ENCODE measurements at regions not wholly inside any gene's neighbourhood (a gene's known extent, or its start where the extent isn't known, plus 50 kb on each side); places are given as distances from the start of the nearest gene placed in this dataset.

GRCh38 chr2:220496513-220496912, 869.1 kb downstream of the SLC4A3 start:
- Histone ChIP-seq H3K36me3 (ENCODE audit: control insufficient read depth in 2 of 2, insufficient read depth in 2 of 2, low read length in 1 of 2) (no peaks in the 10 kb centered on the region), H3K27me3 (ENCODE audit: control insufficient read depth in 2 of 2, insufficient read depth in 1 of 2, low read length in 1 of 2) (no peaks in the 10 kb centered on the region), H3K4me3 (ENCODE audit: low read length in 2 of 2) (no peak overlapping the region), H3K4me1 (ENCODE audit: control insufficient read depth in 2 of 2, insufficient read depth in 2 of 2, low read length in 2 of 2) (no peaks in the 10 kb centered on the region), H3K9me3 (ENCODE audit: control insufficient read depth in 2 of 2, insufficient read depth in 1 of 2, low read length in 1 of 2) (no peaks in the 10 kb centered on the region), H3K27ac (ENCODE audit: low read depth in 1 of 2, low read length in 1 of 2) (no peak overlapping the region)
- 90% methylated on average over 3 of the region's 3 CpGs for WGBS
- DNase-seq (ENCODE audit: low read depth in 6 of 9, low spot score in 9 of 9): no peak

DNA sequence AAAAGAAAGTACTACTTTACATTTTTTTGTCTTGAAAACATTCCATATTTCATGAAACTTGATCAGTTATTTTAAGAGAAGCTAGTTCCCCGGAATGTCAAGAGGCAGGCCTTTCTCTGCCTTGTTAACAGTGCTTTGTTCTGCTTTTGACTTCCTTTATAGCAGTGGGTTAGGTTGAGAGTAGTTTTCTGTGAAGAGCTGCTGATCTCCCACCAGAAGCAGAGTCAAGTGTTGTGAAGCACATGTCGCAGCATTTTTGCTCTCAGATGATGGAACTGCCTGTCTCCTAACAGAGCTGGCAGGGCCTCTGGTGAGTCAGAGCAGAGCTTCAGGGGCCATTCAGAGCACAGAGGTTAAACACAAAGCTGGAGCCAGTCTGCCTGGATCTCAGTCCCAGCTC, 871.8 kb downstream of the SLC4A3 start:
- H3K27ac ChIP-seq (ENCODE audit: low read depth in 1 of 2, low read length in 1 of 2): peak overlapping the region in 1 of 2 donors; percentile 23
- no peaks in the 10 kb centered on the region for H3K27me3 ChIP-seq (ENCODE audit: control insufficient read depth in 2 of 2, insufficient read depth in 1 of 2, low read length in 1 of 2)
- H3K4me1 ChIP-seq (ENCODE audit: control insufficient read depth in 2 of 2, insufficient read depth in 2 of 2, low read length in 2 of 2): no peaks in the 10 kb centered on the region
- peak in 1 of 9 donors; percentile 4 for DNase-seq (ENCODE audit: low read depth in 6 of 9, low spot score in 9 of 9)
- 18% methylated on average over 2 of the region's 2 CpGs for WGBS
- no peaks in the 10 kb centered on the region for H3K36me3 ChIP-seq (ENCODE audit: control insufficient read depth in 2 of 2, insufficient read depth in 2 of 2, low read length in 1 of 2)
- no peak overlapping the region for H3K4me3 ChIP-seq (ENCODE audit: low read length in 2 of 2)
- H3K9me3 ChIP-seq (ENCODE audit: control insufficient read depth in 2 of 2, insufficient read depth in 1 of 2, low read length in 1 of 2): no peaks in the 10 kb centered on the region

DNA sequence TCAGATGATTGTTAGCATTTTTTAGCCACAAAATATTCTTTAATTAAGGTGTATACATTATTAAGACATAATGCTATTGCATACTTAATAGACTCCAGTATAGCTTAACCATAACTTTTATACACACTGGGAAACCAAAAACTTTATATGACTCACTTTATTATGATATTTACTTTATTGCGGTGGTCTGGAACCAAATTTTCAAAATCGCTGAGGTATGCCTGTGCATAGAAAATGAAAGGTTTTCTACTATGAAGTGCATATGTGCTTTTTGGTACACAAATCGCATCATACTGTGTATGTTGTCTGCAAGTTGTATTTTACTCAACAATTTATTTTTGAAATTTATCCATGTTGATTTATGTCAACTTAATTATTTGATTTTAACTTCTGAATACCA, 875.1 kb downstream of the SLC4A3 start:
- Histone ChIP-seq H3K36me3 (ENCODE audit: control insufficient read depth in 2 of 2, insufficient read depth in 2 of 2, low read length in 1 of 2) (no peaks in the 10 kb centered on the region), H3K27me3 (ENCODE audit: control insufficient read depth in 2 of 2, insufficient read depth in 1 of 2, low read length in 1 of 2) (no peaks in the 10 kb centered on the region), H3K27ac (ENCODE audit: low read depth in 1 of 2, low read length in 1 of 2) (no peak overlapping the region), H3K4me3 (ENCODE audit: low read length in 2 of 2) (no peak overlapping the region), H3K4me1 (ENCODE audit: control insufficient read depth in 2 of 2, insufficient read depth in 2 of 2, low read length in 2 of 2) (no peaks in the 10 kb centered on the region), H3K9me3 (ENCODE audit: control insufficient read depth in 2 of 2, insufficient read depth in 1 of 2, low read length in 1 of 2) (no peaks in the 10 kb centered on the region)
- DNase-seq (ENCODE audit: low read depth in 6 of 9, low spot score in 9 of 9): no peak
- WGBS: 97% methylated on average over 3 of the region's 3 CpGs

DNA sequence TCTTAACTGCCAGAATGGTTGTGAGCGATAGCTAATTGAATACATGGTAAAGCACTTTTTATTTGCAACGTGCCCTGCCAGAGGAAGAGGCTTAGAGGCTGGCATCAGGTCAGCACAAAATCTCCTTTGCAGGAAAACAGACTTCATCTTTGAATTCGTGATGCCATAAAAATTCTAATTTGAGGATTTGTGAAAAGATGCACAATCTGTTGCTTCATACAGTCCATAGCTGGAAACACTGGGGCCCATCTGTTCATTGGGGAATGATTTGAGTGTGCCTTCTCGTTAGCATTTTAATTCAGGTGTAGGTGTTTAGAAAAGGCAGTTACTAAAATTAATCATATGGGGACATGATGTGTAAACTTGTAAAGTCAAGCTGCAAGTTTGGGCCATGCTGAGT, 876.0 kb downstream of the SLC4A3 start:
- no peaks in the 10 kb centered on the region for H3K36me3 ChIP-seq (ENCODE audit: control insufficient read depth in 2 of 2, insufficient read depth in 2 of 2, low read length in 1 of 2)
- no peaks in the 10 kb centered on the region for H3K9me3 ChIP-seq (ENCODE audit: control insufficient read depth in 2 of 2, insufficient read depth in 1 of 2, low read length in 1 of 2)
- no peak overlapping the region for H3K4me3 ChIP-seq (ENCODE audit: low read length in 2 of 2)
- no peaks in the 10 kb centered on the region for H3K4me1 ChIP-seq (ENCODE audit: control insufficient read depth in 2 of 2, insufficient read depth in 2 of 2, low read length in 2 of 2)
- H3K27ac ChIP-seq (ENCODE audit: low read depth in 1 of 2, low read length in 1 of 2): no peak overlapping the region
- DNase-seq (ENCODE audit: low read depth in 6 of 9, low spot score in 9 of 9): no peak
- no peaks in the 10 kb centered on the region for H3K27me3 ChIP-seq (ENCODE audit: control insufficient read depth in 2 of 2, insufficient read depth in 1 of 2, low read length in 1 of 2)
- WGBS: 86% methylated on average over 4 of the region's 4 CpGs

- WGBS: 58% methylated on average over 2 of the region's 2 CpGs
- DNase-seq (ENCODE audit: low read depth in 6 of 9, low spot score in 9 of 9): no peak
- Histone ChIP-seq H3K4me3 (ENCODE audit: low read length in 2 of 2) (no peak overlapping the region), H3K36me3 (ENCODE audit: control insufficient read depth in 2 of 2, insufficient read depth in 2 of 2, low read length in 1 of 2) (no peaks in the 10 kb centered on the region), H3K27me3 (ENCODE audit: control insufficient read depth in 2 of 2, insufficient read depth in 1 of 2, low read length in 1 of 2) (no peaks in the 10 kb centered on the region), H3K4me1 (ENCODE audit: control insufficient read depth in 2 of 2, insufficient read depth in 2 of 2, low read length in 2 of 2) (peaks cover 0 to 2% of the 10 kb centered on the region in 2 donors), H3K9me3 (ENCODE audit: control insufficient read depth in 2 of 2, insufficient read depth in 1 of 2, low read length in 1 of 2) (no peaks in the 10 kb centered on the region), H3K27ac (ENCODE audit: low read depth in 1 of 2, low read length in 1 of 2) (no peak overlapping the region)
Observed at GRCh38 chr2:220504938-220505503, 877.6 kb downstream of the SLC4A3 start.

GRCh38 chr2:220506466-220506865, 879.0 kb downstream of the SLC4A3 start:
- H3K4me1 ChIP-seq (ENCODE audit: control insufficient read depth in 2 of 2, insufficient read depth in 2 of 2, low read length in 2 of 2): peaks cover 0 to 2% of the 10 kb centered on the region in 2 donors
- no peaks in the 10 kb centered on the region for H3K9me3 ChIP-seq (ENCODE audit: control insufficient read depth in 2 of 2, insufficient read depth in 1 of 2, low read length in 1 of 2)
- H3K4me3 ChIP-seq (ENCODE audit: low read length in 2 of 2): no peak overlapping the region
- H3K27me3 ChIP-seq (ENCODE audit: control insufficient read depth in 2 of 2, insufficient read depth in 1 of 2, low read length in 1 of 2): no peaks in the 10 kb centered on the region
- WGBS: 86% methylated on average over 3 of the region's 3 CpGs
- H3K36me3 ChIP-seq (ENCODE audit: control insufficient read depth in 2 of 2, insufficient read depth in 2 of 2, low read length in 1 of 2): no peaks in the 10 kb centered on the region
- DNase-seq (ENCODE audit: low read depth in 6 of 9, low spot score in 9 of 9): no peak
- H3K27ac ChIP-seq (ENCODE audit: low read depth in 1 of 2, low read length in 1 of 2): no peak overlapping the region

DNA sequence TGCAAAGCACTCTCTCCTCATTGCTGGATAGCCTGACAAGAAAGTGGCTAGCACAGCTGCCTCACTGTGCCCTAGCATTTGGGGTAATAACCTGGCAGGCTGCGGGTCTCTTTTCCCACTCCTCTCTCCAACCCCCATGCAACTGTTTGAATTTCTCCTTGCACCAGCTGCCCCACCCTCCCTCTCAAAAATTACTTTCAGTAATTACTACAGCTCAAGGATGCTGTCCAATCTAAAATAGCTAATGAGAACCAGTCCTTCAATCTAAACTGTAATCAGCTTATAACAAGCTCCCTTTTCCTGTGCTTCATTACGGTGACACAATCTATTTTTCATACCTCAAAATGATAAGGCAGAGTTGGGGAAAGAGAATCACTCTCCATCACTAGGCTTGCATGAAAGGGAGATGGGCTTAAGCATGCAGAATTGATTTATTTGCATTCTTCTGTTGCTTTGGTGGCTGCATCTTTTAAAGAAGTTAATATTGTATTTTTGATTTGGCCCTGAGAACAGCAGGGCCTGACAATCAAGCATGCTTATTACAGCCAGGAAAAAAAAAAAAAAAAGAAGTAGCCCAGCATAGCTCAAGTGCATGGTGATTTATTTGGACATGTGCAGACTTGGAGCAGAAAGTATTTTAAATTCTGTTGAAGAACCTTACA, 881.8 kb downstream of the SLC4A3 start:
- 92% methylated on average over 2 of the region's 2 CpGs for WGBS
- H3K36me3 ChIP-seq (ENCODE audit: control insufficient read depth in 2 of 2, insufficient read depth in 2 of 2, low read length in 1 of 2): no peaks in the 10 kb centered on the region
- no peak overlapping the region for H3K4me3 ChIP-seq (ENCODE audit: low read length in 2 of 2)
- H3K27me3 ChIP-seq (ENCODE audit: control insufficient read depth in 2 of 2, insufficient read depth in 1 of 2, low read length in 1 of 2): no peaks in the 10 kb centered on the region
- DNase-seq (ENCODE audit: low read depth in 6 of 9, low spot score in 9 of 9): no peak
- no peaks in the 10 kb centered on the region for H3K9me3 ChIP-seq (ENCODE audit: control insufficient read depth in 2 of 2, insufficient read depth in 1 of 2, low read length in 1 of 2)
- no peak overlapping the region for H3K27ac ChIP-seq (ENCODE audit: low read depth in 1 of 2, low read length in 1 of 2)
- H3K4me1 ChIP-seq (ENCODE audit: control insufficient read depth in 2 of 2, insufficient read depth in 2 of 2, low read length in 2 of 2): peaks cover 0 to 2% of the 10 kb centered on the region in 2 donors

GRCh38 chr2:220509966-220510365, 882.5 kb downstream of the SLC4A3 start:
- Histone ChIP-seq H3K4me1 (ENCODE audit: control insufficient read depth in 2 of 2, insufficient read depth in 2 of 2, low read length in 2 of 2) (peaks cover 0 to 2% of the 10 kb centered on the region in 2 donors), H3K27me3 (ENCODE audit: control insufficient read depth in 2 of 2, insufficient read depth in 1 of 2, low read length in 1 of 2) (no peaks in the 10 kb centered on the region), H3K4me3 (ENCODE audit: low read length in 2 of 2) (no peak overlapping the region), H3K9me3 (ENCODE audit: control insufficient read depth in 2 of 2, insufficient read depth in 1 of 2, low read length in 1 of 2) (no peaks in the 10 kb centered on the region), H3K36me3 (ENCODE audit: control insufficient read depth in 2 of 2, insufficient read depth in 2 of 2, low read length in 1 of 2) (no peaks in the 10 kb centered on the region), H3K27ac (ENCODE audit: low read depth in 1 of 2, low read length in 1 of 2) (no peak overlapping the region)
- 91% methylated on average over 6 of the region's 6 CpGs for WGBS
- no peak for DNase-seq (ENCODE audit: low read depth in 6 of 9, low spot score in 9 of 9)

- DNase-seq (ENCODE audit: low read depth in 6 of 9, low spot score in 9 of 9): no peak
- Histone ChIP-seq H3K27ac (ENCODE audit: low read depth in 1 of 2, low read length in 1 of 2) (no peak overlapping the region), H3K36me3 (ENCODE audit: control insufficient read depth in 2 of 2, insufficient read depth in 2 of 2, low read length in 1 of 2) (no peaks in the 10 kb centered on the region), H3K27me3 (ENCODE audit: control insufficient read depth in 2 of 2, insufficient read depth in 1 of 2, low read length in 1 of 2) (no peaks in the 10 kb centered on the region), H3K4me3 (ENCODE audit: low read length in 2 of 2) (no peak overlapping the region), H3K4me1 (ENCODE audit: control insufficient read depth in 2 of 2, insufficient read depth in 2 of 2, low read length in 2 of 2) (peaks cover 0 to 2% of the 10 kb centered on the region in 2 donors), H3K9me3 (ENCODE audit: control insufficient read depth in 2 of 2, insufficient read depth in 1 of 2, low read length in 1 of 2) (no peaks in the 10 kb centered on the region)
- WGBS: 95% methylated on average over 3 of the region's 3 CpGs
Observed at GRCh38 chr2:220510668-220511067, 883.2 kb downstream of the SLC4A3 start.
